ENCODE measurements at regions not wholly inside any gene's neighbourhood (a gene's known extent, or its start where the extent isn't known, plus 50 kb on each side); places are given as distances from the start of the nearest gene placed in this dataset.

GRCh38 chr3:64932666-64933342, 245.0 kb upstream of the ADAMTS9 start:
- no peak for ATAC-seq
- DNase-seq = no peak
- intact Hi-C loops (cut with micrococcal nuclease) = no loop called here

DNA sequence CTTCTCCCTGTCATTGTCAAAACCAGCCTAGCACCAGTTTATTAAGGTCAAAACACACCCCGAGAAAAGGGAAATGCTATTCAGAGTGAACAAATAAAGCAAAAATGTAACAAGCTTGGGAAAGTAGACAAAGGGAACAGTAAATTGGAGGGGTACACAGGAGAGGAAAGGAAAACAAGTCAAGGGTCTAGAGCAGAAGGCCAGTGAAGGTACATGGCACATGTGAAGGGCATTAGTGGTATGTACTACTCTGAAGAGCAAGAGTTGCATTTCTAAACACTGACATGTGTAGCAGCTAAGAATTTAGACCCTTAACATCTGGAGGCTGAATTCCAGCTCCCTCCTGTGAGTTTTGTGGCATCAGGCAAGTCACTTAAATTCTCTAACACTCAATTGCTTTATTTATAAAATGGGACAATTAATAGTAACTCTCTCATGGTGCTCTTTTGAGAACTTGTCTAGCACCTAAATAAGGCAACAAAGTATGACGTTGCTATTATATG, 244.3 kb upstream of the ADAMTS9 start:
- intact Hi-C loops (cut with micrococcal nuclease) = no loop called here
- ATAC-seq (no peak), DNase-seq (no peak)

DNA sequence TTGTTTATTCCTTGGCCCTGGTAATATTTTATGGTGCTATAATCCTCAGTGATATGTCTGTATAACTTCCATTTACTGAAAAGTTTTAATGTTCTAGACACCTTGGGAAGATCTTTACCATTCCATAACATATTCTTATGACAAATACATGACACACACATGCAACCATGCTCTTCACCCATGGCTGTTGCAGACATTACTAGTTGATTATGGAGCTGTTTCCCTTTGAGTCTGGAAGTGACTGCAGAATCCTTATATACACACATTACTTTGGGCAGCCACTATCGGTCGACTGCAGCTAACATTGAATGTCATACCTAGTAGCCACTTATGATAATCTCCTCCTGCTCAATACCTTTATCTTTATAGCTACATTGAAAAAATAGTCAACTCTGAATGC, 243.1 kb upstream of the ADAMTS9 start:
- no peak for DNase-seq
- intact Hi-C loops (cut with micrococcal nuclease) = no loop called here
- ATAC-seq = no peak

DNA sequence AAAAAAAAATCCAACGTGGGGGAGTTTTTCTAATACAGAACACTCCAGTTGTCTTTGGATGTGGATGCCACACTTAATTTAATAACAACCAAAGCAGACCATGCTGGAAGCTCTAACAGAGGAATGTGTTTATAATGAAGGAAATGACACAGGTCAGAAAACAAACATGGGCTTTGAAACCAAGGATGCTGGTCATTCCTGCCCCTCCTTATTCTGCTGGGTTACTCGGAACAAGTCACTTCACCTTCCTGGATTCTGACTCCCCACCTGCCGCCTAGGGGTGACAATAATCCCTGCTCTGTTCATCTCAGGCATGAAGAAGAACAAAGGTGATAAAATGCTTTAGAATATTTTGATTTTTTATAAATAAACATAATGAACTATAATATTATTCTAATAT, 240.9 kb upstream of the ADAMTS9 start:
- intact Hi-C loops (cut with micrococcal nuclease) = no loop called here

DNA sequence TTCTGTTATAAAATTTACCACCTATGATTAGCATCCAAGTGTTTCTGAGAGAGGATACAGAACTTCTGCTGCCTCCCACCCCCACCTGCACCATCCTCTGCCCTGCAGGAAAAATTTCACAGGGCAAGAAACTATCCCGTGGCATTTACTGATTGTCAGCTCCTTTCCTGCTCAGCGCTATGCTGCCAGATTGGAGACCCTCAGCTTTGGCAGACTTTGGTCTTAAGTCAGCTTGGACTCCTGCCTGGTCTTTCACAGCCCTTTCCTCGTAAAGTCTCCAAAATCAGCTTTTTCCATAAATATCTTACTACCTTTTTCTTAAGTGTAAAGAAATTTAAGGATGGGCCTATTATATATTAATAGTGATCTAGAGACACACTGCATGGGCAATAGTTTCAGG, 239.9 kb upstream of the ADAMTS9 start:
- no peak for DNase-seq
- intact Hi-C loops (cut with micrococcal nuclease) = no loop called here
- ATAC-seq = no peak

More for the DNA sequence above, 240.9 kb upstream of the ADAMTS9 start:
- DNase-seq (no peak), ATAC-seq (no peak)

GRCh38 chr3:64925575-64925974, 237.8 kb upstream of the ADAMTS9 start:
- no peak for ATAC-seq
- no peak for DNase-seq
- intact Hi-C loops (cut with micrococcal nuclease) = no loop called here

- DNase-seq = no peak
- intact Hi-C loops (cut with micrococcal nuclease) = no loop called here
- ATAC-seq = no peak
These were observed 237.2 kb upstream of the ADAMTS9 start for GRCh38 chr3:64924961-64925360.

- intact Hi-C loops (cut with micrococcal nuclease) = no loop called here
- no peak for ATAC-seq
These were observed 234.4 kb upstream of the ADAMTS9 start for GRCh38 chr3:64922213-64922612.

GRCh38 chr3:64921281-64922065, 233.7 kb upstream of the ADAMTS9 start:
- DNase-seq = no peak
- intact Hi-C loops (cut with micrococcal nuclease) = no loop called here
- ATAC-seq = no peak

More at GRCh38 chr3:64922213-64922612, 234.4 kb upstream of the ADAMTS9 start:
- no peak for DNase-seq

DNA sequence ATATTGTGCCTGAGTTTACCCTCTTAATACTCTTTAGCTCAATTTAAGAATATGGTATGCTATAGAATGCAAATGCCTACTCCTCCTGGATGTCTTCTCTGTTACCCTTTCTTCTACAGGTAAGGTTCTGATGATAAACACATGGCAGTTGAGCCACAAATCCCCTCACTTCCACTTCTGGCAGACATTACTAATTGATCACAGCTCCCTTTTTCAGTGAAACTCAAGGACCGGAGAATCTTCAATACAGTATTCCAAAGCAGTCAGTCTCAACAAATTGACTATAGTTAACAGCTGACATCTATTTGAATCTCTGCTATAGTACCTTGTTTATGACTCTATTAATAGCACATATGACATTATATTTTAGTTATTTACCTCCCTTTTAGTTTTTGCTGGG, 232.1 kb upstream of the ADAMTS9 start:
- DNase-seq = no peak
- ATAC-seq = no peak
- intact Hi-C loops (cut with micrococcal nuclease) = no loop called here

DNA sequence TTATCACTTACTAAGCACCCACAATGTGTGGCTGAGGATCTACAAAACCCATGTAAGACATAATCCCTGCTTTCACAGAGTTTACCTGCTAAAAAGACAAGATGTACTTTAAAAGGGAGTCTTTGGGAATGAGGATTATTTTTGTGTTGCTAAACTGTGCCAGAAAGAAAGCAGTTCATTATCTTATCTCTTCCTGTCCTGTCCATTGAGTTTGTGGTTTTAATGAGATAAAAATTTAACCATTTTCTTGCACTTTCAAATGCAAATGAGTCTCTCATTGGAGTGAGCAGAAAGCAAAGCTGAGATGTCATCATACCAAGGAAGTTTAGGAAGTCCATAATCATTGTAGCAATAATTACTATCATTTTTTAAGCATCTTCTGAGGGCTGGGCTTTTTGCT, 231.2 kb upstream of the ADAMTS9 start:
- intact Hi-C loops (cut with micrococcal nuclease) = no loop called here
- DNase-seq (no peak), ATAC-seq (no peak)

- intact Hi-C loops (cut with micrococcal nuclease) = no loop called here
- ATAC-seq (no peak), DNase-seq (no peak)
These were observed 230.2 kb upstream of the ADAMTS9 start for GRCh38 chr3:64917914-64918453.

- DNase-seq (no peak), ATAC-seq (no peak)
- intact Hi-C loops (cut with micrococcal nuclease) = no loop called here
These were observed 229.1 kb upstream of the ADAMTS9 start for GRCh38 chr3:64916937-64917336.

GRCh38 chr3:64916192-64916798, 228.5 kb upstream of the ADAMTS9 start:
- ATAC-seq (no peak), DNase-seq (no peak)
- intact Hi-C loops (cut with micrococcal nuclease) = no loop called here

DNA sequence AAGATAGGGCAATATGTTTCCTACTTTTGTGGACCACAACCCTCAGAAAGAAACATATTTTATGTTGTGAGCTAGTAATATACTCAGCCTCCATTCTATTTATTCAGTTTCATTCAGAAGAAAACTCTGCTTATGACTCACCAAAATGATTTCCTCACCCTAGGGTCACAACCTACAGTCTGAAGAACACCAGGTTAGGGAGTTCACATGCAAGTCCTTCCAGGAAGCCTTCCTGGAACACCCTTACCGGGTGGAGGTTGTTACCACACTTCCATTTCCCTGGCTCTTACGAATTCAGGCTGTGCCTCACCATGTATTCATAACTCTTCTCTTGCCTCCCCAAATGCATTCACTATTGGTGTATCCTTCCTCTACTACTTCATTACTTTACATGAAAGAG, 228.0 kb upstream of the ADAMTS9 start:
- no peak for DNase-seq
- peak; percentile 48 for ATAC-seq
- intact Hi-C loops (cut with micrococcal nuclease) = no loop called here

DNA sequence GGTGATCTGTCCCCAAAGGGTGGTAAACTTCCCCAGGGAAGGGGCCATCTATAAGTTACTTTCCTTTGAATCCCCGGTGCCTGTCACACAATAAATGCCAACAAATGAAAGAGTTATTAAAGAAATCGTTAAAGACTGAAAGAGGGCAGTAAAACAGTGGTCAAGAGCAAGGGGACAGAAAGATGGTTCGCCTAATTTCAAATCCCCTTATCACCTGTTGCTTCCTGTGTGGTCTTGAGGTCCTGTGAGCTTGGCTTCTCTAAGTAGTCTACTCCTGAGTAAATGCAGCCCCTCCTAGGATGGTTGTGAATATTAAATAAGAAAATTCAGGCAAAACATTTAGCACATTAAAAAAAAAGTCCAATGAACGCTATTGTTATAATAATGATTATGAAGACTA, 225.7 kb upstream of the ADAMTS9 start:
- ATAC-seq = no peak
- intact Hi-C loops (cut with micrococcal nuclease) = no loop called here
- DNase-seq = no peak

DNA sequence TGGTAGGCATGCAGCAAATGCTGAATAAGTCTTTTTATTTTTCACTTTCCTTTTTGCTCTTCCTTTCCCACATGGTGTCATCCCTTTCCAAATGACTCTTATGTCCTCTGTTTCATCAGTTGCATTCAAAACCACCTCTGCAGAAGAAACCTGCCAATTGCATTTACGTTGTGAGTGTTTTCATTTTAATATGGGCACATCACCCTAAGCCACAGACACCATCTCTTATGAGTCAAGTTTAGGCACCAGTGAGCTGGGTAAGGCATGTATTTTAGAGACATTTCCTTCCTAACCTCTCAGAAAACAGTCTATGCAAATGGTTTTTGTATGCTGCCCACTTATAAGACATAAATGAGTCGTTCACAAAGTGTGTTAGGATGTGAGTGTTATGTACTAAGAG, 223.3 kb upstream of the ADAMTS9 start:
- DNase-seq (no peak), ATAC-seq (no peak)
- intact Hi-C loops (cut with micrococcal nuclease) = no loop called here

- intact Hi-C loops (cut with micrococcal nuclease) = no loop called here
- ATAC-seq (no peak), DNase-seq (no peak)
These were observed 222.1 kb upstream of the ADAMTS9 start for GRCh38 chr3:64909757-64910467.

DNA sequence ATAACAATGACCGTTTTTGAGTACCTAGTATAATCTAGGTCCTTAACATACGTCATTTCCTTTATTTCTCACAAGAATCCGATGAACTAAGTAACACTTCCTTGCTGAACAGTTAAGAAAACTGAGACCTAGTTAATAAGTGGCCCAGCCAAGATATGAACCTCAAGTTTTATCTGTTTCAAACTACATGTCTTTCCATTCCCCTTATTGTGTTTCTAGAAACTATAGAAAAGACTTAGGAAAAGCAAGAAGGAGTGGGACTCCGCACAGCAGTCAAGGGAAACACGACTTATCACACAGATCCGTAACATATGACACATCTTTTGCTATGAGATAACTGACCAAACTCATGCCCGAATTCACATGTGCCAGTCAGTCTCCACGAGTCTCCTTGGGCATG, 221.2 kb upstream of the ADAMTS9 start:
- ATAC-seq (no peak), DNase-seq (no peak)
- intact Hi-C loops (cut with micrococcal nuclease) = no loop called here
